ENCODE measurements at regions not wholly inside any gene's neighbourhood (a gene's known extent, or its start where the extent isn't known, plus 50 kb on each side); places are given as distances from the start of the nearest gene placed in this dataset.
A peak's percentile ranks its signal among the peaks of the same experiment; 100 is the strongest.

DNA sequence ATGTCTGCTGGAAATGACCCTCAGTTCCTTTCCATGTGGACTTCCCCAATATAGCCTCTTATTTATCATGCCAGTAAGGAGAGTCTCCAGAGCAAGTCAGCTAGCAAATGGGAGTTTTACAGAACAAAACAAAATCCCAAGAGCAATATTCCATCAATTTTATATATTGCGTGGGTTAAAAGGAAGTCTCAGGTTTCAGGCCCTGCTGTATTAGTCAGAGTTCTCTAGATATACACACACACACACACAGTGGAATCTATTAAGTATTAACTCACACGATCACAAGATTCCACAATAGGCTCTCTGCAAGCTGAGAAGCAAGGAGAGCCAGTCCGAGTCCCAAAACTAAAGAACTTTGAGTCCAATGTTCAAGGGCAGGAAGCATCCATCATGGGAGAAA, 102.8 kb upstream of the MAP2 start:
- TF ChIP-seq, protein P1, sequence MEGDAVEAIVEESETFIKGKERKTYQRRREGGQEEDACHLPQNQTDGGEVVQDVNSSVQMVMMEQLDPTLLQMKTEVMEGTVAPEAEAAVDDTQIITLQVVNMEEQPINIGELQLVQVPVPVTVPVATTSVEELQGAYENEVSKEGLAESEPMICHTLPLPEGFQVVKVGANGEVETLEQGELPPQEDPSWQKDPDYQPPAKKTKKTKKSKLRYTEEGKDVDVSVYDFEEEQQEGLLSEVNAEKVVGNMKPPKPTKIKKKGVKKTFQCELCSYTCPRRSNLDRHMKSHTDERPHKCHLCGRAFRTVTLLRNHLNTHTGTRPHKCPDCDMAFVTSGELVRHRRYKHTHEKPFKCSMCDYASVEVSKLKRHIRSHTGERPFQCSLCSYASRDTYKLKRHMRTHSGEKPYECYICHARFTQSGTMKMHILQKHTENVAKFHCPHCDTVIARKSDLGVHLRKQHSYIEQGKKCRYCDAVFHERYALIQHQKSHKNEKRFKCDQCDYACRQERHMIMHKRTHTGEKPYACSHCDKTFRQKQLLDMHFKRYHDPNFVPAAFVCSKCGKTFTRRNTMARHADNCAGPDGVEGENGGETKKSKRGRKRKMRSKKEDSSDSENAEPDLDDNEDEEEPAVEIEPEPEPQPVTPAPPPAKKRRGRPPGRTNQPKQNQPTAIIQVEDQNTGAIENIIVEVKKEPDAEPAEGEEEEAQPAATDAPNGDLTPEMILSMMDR (IDR thresholded peaks at IDR 0.05; ENCODE audit: low read depth, low read length) = no peak

DNA sequence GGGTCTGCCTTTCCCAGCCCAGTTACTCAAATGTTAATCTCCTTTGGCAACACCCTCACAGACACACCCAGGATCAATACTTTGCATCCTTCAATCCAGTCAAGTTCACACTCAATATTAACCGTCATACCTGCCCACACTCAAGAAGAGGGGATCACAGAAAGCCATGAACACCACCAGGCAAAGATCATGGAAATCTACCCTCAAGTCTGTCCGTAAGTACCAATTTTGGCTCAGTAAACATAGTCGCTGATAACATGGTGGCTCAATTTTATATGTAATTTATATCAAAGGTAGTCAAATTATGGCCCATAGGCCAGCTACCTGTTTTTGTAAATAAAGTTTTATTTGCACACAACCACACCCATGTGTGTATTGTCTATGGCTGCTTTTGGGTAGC, 102.3 kb upstream of the MAP2 start:
- TF ChIP-seq, protein P1 (IDR thresholded peaks at IDR 0.05; ENCODE audit: low read depth, low read length) = no peak
- no peak for DNase-seq (ENCODE audit: extremely low read depth, low read depth)

More for the DNA sequence above, 102.8 kb upstream of the MAP2 start:
- DNase-seq (ENCODE audit: extremely low read depth, low read depth) = no peak

DNA sequence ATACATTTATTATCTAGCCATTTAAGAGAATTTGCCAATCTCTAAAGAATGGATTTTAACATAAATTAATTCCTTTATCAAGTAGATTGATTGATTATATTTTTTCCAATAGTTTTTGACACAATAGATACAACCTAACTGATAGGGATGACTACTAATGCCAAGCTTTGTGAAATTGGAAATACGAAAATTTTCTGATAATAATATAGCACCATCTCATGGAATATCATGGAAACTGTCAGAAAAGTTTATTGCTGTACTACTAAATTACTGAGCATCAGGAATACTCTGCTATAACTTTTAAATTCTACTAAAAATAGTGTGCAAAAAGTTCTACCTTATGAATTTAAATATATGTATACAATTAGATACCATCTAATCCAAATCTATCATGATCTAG, 101.8 kb upstream of the MAP2 start:
- TF ChIP-seq, protein P1 (IDR thresholded peaks at IDR 0.05; ENCODE audit: low read depth, low read length) = no peak
- no peak for DNase-seq (ENCODE audit: extremely low read depth, low read depth)

DNA sequence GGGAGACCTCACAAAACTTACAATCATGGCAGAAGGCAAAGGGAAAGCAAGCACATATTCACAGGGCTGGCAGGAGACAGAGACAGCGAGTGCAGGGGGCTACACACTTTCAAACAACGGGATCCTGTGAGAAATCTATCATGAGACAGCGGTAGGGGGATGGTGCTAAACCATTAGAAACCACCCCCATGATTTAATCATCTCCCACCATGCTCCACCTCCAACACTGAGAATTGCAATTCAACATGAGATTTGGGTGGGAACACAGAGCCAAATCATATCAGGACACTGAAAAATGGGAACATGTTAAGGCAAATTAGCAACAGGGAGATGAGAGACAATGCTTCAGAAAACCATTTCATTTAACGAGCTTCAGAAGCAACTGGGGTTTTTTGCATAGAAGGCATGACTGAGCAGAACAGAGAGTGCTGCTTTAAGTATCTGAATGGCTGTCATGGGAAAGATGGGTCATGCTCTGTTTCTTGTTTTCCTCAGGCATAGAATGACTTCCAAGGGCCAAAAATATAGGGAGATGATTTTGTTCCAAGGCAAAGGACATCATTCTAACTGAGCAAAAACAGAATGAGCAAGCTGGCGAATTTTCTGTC, 100.8 kb upstream of the MAP2 start:
- DNase-seq (ENCODE audit: extremely low read depth, low read depth) = no peak
- TF ChIP-seq, protein P1 (IDR thresholded peaks at IDR 0.05; ENCODE audit: low read depth, low read length) = no peak

DNA sequence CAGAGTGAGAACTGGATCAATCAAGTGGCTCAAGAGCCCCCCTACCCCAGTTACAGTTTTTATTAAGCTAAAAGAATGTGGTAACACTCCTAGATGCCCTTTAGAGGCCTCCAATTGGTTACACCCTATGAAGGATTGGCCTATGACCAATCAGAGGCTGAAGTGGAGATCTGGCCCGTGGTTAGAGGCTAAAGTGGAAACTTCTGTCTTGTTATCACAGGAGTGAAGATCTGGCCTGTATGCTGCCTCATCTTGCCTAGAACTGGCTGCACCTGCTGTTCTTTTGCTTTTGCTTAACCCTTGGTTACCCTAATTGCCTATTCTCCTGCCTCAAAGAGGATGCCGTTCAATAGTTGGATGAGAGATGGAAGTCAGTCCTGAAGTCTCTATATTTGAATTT, 100.1 kb upstream of the MAP2 start:
- TF ChIP-seq, protein P1 (IDR thresholded peaks at IDR 0.05; ENCODE audit: low read depth, low read length) = no peak
- DNase-seq (ENCODE audit: extremely low read depth, low read depth) = no peak

DNA sequence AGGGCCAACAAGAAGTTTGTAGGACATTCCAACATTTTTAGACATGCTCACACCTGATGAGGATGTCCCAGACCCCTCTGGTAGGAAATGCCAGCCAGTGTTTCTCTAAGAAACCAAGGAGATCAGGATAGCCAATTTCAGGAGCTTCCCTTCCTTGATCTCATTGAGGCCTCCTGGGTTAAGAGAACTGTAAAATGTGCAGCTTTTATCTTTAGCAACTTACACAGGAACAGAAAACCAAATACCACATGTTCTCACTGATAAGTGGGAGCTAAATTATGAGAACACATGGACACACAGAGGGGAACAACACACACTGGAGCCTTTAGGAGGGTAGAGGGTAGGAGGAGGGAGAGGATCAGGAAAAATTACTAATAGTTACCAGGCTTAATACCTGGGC, 99.6 kb upstream of the MAP2 start:
- TF ChIP-seq, protein P1 (IDR thresholded peaks at IDR 0.05; ENCODE audit: low read depth, low read length) = no peak
- DNase-seq (ENCODE audit: extremely low read depth, low read depth) = no peak

DNA sequence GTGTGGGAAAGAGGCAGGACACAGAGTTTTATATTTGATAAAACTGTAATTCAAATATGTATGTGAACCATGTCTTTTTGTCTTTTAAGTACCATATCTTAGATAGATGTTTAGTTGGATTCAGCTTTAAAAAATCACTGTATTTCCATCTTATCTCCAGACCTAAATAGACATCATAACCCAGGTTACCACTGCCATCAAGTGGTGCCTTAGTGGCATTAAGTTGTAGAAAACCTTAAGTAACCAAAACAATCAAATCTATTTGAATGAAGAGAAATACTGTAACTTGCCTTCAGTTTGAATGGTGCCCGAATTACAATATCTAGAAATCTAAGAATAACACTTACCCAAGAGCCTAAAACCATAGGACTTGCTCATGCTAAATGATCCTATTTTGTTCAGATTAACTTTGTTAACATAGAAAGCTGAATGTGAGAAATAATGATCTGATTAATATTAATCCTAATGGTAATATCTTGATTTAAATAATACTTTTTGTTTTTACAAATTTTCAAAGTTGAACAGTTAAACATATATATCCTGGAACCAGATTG, 92.5 kb upstream of the MAP2 start:
- DNase-seq (ENCODE audit: extremely low read depth, low read depth) = no peak
- TF ChIP-seq, protein P1 (IDR thresholded peaks at IDR 0.05; ENCODE audit: low read depth, low read length) = peak; percentile 15

Data from AG09319 (cell line).